OCI-LY7 (cell line): ENCODE measurements at regions not wholly inside any gene's neighbourhood (a gene's known extent, or its start where the extent isn't known, plus 50 kb on each side); places are given as distances from the start of the nearest gene placed in this dataset.

Source experiments
- BruUV-seq: library from RNA; stranded (reverse); fragments of 400-500 nt; replicated peaks from 2 replicates; lab custom pipeline; 2021; lab: Mats Ljungman, UMichigan
- CTCF ChIA-PET: fragments of 300-600 bp; sonication (Branson Sonifier 250); formaldehyde crosslinking; loops from one replicate; lab custom pipeline; 2022; ENCODE audit warnings: antibody characterized with exemption; ENCODE audit not compliant: unreplicated experiment; lab: Charles Lee
- POLR2A ChIA-PET: fragments of 300-600 bp; sonication (Branson Sonifier 250); formaldehyde crosslinking; loops from one replicate; lab custom pipeline; 2022; ENCODE audit warnings: antibody characterized with exemption; lab: Charles Lee
- DNase-seq: peaks from one replicate; pipeline ENCODE4 v3.0.0-alpha.2; 2015; ENCODE audit warnings: low spot score
- H2AFZ ChIP-seq: fragments of 200-600 bp; sonication (generic), shearing (Covaris generic); 2 replicates; pipeline ENCODE4 v1.6.1; 2014; ENCODE audit warnings: mild to moderate bottlenecking, antibody characterized with exemption, low read length, moderate library complexity
- H3K27ac ChIP-seq: fragments of 200-600 bp; sonication (generic); 2 replicates; pipeline ENCODE4 v1.5.1; 2014; ENCODE audit warnings: mixed run types, low read depth, mild to moderate bottlenecking, moderate library complexity, low read length, inconsistent platforms; ENCODE audit not compliant: poor library complexity, severe bottlenecking
- H3K36me3 ChIP-seq: fragments of 200-600 bp; sonication (generic); 2 replicates; pipeline ENCODE4 v1.6.1; 2014; ENCODE audit warnings: mild to moderate bottlenecking, antibody characterized with exemption, low read length, moderate library complexity, mixed read lengths; ENCODE audit not compliant: insufficient read depth
- H3K4me1 ChIP-seq: fragments of 200-600 bp; sonication (generic); 2 replicates; pipeline ENCODE4 v1.5.1; 2014; ENCODE audit warnings: mild to moderate bottlenecking, low read length; ENCODE audit not compliant: insufficient read depth, poor library complexity, severe bottlenecking
- H3K4me2 ChIP-seq: fragments of 200-600 bp; sonication (generic); 2 replicates; pipeline ENCODE4 v1.6.1; 2014; ENCODE audit warnings: mild to moderate bottlenecking, low read length
- H3K4me3 ChIP-seq: fragments of 200-600 bp; sonication (generic); 2 replicates; pipeline ENCODE4 v1.5.1; 2014; ENCODE audit warnings: mild to moderate bottlenecking, low read depth, low read length; ENCODE audit not compliant: poor library complexity, severe bottlenecking
- H3K79me2 ChIP-seq: fragments of 200-600 bp; sonication (generic); 2 replicates; pipeline ENCODE4 v1.6.1; 2016; ENCODE audit warnings: low read depth, mild to moderate bottlenecking, low read length, moderate library complexity, mixed read lengths; ENCODE audit not compliant: insufficient read depth
- H3K9me2 ChIP-seq: fragments of 200-600 bp; sonication (generic); 2 replicates; pipeline ENCODE4 v1.6.1; 2016; ENCODE audit warnings: mild to moderate bottlenecking, low read length, mixed read lengths; ENCODE audit not compliant: insufficient read depth
- H3K9me3 ChIP-seq: fragments of 200-600 bp; sonication (generic); 2 replicates; pipeline ENCODE4 v1.6.1; 2014; ENCODE audit warnings: mild to moderate bottlenecking, mixed run types, low read length, mixed read lengths
- H4K20me1 ChIP-seq: fragments of 200-600 bp; sonication (generic); 2 replicates; pipeline ENCODE4 v1.6.1; 2014; ENCODE audit warnings: mild to moderate bottlenecking, antibody characterized with exemption, low read length, moderate library complexity, mixed read lengths; ENCODE audit not compliant: insufficient read depth
- EZH2phosphoT487 ChIP-seq: fragments of 200-600 bp; sonication (generic); IDR thresholded peaks from 2 replicates; pipeline ENCODE4 v1.6.1; 2018; ENCODE audit warnings: low read depth, borderline replicate concordance, mild to moderate bottlenecking, mixed run types, antibody characterized with exemption, low read length, moderate library complexity, mixed read lengths
- intact Hi-C: fragments of 100-400 bp; cut with micrococcal nuclease; formaldehyde crosslinking; loops from one replicate; pipeline ENCODE4 v1.10.0; 2022; ENCODE audit not compliant: unreplicated experiment
- TF ChIP-seq, protein P1 (sequence below): fragments of 200-600 bp; sonication (generic); conservative IDR thresholded peaks from 2 replicates; pipeline ENCODE4 v1.5.1; 2014; ENCODE audit warnings: mild to moderate bottlenecking, antibody characterized with exemption, low read length, moderate library complexity, mixed read lengths

DNA sequence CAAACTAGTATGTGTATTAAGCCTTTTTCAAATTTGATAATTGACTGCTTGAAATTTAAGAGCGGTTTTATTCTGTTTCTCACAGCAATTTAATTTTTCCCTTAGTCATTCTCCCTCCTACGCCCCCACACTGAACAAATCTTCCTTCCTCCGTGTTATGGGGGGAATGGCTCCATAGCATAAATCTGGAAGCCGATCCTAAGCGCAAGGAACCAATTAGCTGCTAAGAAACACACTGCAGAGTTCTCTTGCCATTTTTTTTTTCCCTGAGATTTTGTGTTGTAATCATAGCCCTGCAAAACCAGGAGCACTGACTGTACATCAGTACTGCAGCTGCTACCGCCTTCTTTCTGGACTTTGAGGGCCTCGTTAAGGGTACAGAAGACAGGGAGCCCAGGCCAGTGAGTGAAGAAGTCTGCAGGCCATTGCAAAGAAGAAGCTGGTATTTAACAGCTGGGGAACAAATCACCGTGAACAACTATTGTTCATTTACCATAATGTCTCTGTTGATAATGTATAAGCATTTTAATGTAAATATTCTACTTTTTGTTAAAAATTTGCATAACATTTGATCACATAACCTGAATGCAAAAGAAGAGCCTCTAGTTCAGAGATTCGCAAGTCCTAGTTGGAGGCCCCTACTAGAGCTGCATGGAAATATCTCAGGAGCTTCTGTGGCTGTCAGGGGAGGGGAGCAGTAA lies 264.0 kb downstream of the LRATD1 start:
- Histone ChIP-seq H4K20me1 (no peaks in the 10 kb centered on the region), H3K9me3 (no peaks in the 10 kb centered on the region), H3K4me1 (no peaks in the 10 kb centered on the region), H3K27ac (no peak overlapping the region), H2AFZ (no peak overlapping the region), H3K9me2 (no peaks in the 10 kb centered on the region), H3K4me2 (no peak overlapping the region), H3K36me3 (no peaks in the 10 kb centered on the region), H3K79me2 (no peaks in the 10 kb centered on the region), H3K4me3 (no peak overlapping the region)
- ChIA-PET CTCF (no interaction called here), POLR2A (no interaction called here)
- no peak for DNase-seq
- BruUV-seq = no TSS peak
- TF ChIP-seq, protein P1, sequence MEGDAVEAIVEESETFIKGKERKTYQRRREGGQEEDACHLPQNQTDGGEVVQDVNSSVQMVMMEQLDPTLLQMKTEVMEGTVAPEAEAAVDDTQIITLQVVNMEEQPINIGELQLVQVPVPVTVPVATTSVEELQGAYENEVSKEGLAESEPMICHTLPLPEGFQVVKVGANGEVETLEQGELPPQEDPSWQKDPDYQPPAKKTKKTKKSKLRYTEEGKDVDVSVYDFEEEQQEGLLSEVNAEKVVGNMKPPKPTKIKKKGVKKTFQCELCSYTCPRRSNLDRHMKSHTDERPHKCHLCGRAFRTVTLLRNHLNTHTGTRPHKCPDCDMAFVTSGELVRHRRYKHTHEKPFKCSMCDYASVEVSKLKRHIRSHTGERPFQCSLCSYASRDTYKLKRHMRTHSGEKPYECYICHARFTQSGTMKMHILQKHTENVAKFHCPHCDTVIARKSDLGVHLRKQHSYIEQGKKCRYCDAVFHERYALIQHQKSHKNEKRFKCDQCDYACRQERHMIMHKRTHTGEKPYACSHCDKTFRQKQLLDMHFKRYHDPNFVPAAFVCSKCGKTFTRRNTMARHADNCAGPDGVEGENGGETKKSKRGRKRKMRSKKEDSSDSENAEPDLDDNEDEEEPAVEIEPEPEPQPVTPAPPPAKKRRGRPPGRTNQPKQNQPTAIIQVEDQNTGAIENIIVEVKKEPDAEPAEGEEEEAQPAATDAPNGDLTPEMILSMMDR = no peak
- no peak for TF ChIP-seq EZH2phosphoT487
- intact Hi-C loops = no loop called here

DNA sequence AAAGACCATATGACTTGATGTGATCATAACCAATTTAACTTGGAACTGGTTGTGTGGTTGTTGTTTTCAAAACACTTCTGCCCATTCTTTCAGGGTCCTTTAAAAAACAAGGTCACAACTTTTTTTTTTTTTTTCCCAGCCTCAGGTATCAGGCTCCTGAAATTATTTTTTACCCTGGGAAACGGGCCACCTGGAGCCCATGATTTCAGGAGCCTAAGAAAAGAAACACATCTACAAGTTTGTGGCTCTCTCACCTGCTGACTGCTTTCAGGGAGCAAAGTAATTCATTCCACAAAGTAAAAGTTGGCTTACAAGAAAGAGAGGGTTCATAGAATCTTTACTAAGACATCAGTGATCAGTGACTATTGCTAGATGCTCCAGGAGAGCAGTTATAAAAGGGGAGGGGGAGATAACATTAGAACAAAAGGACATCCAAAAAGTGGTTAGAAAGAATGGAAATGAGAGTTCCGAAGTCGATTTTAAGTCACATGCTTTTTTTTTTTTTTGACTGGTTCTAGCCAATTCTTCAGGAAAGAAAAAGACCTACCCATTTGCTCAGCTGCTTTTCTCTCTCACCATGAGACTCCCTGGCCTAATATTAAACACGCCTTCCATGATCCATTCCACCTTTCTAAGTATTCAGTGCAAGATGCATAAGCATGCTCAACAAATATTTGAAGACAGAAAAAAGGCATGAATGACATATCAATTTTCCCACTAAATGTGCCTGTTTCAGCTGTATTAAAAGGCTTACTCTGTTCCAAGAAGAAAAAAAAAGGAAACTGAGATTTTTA lies 267.3 kb downstream of the LRATD1 start:
- BruUV-seq = no TSS peak
- H2AFZ ChIP-seq = no peak overlapping the region
- no peaks in the 10 kb centered on the region for H3K4me1 ChIP-seq
- ChIA-PET POLR2A (interaction anchor here (0.7 kb wide), 2 partner anchors 13 to 19 kb away, joined by 3 to 5 read pairs; no protein-coding TSS in a partner anchor), CTCF (no interaction called here)
- H3K79me2 ChIP-seq = no peaks in the 10 kb centered on the region
- no peak overlapping the region for H3K4me3 ChIP-seq
- H3K27ac ChIP-seq = no peak overlapping the region
- DNase-seq = no peak
- no peaks in the 10 kb centered on the region for H3K9me3 ChIP-seq
- TF ChIP-seq, protein P1 = no peak
- no peak for TF ChIP-seq EZH2phosphoT487
- no peaks in the 10 kb centered on the region for H3K36me3 ChIP-seq
- H4K20me1 ChIP-seq = no peaks in the 10 kb centered on the region
- intact Hi-C loops = loop anchor here (10.0 kb wide), 1 partner anchor 255 kb away; no protein-coding TSS in a partner anchor
- H3K4me2 ChIP-seq = no peak overlapping the region
- H3K9me2 ChIP-seq = no peaks in the 10 kb centered on the region

DNA sequence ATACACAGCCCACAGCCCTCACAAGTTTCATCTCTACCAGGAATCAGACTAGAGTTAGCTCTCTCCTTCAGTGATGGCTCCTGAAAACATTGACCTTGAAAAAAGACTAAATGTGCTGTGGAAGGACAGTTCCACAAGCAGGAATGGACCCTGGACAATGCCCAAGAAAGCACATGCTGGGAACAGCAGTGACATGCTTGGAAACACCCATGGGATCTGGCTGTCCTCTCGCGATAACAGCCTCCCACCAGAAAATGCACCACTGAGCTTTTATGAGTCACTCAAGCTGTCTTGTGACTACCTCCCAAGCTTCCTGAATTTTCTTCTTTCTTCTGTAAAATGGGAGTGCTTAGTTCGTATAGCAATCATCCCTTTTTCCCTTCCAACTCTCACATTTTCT lies 269.2 kb downstream of the LRATD1 start:
- Histone ChIP-seq H3K4me2 (no peak overlapping the region), H3K4me1 (no peaks in the 10 kb centered on the region), H3K79me2 (no peaks in the 10 kb centered on the region), H3K4me3 (no peak overlapping the region), H4K20me1 (no peaks in the 10 kb centered on the region), H3K27ac (no peak overlapping the region), H3K9me3 (no peaks in the 10 kb centered on the region), H2AFZ (no peak overlapping the region), H3K9me2 (no peaks in the 10 kb centered on the region), H3K36me3 (no peaks in the 10 kb centered on the region)
- intact Hi-C loops = loop anchor here (10.0 kb wide), 1 partner anchor 253 kb away; no protein-coding TSS in a partner anchor
- no TSS peak for BruUV-seq
- DNase-seq = no peak
- POLR2A ChIA-PET = interaction anchor here (0.7 to 0.9 kb wide), 2 partner anchors 17 to 174 kb away, joined by 3 to 4 read pairs; no protein-coding TSS in a partner anchor
- CTCF ChIA-PET = no interaction called here
- no peak for TF ChIP-seq EZH2phosphoT487
- TF ChIP-seq, protein P1 = no peak
